DMS153 treated with DMSO at 0.1 percent for 48 hours (cell line): ENCODE measurements at regions not wholly inside any gene's neighbourhood (a gene's known extent, or its start where the extent isn't known, plus 50 kb on each side); places are given as distances from the start of the nearest gene placed in this dataset.
A peak's percentile ranks its signal among the peaks of the same experiment; 100 is the strongest.
"Not testable (repeated sequence)": the region's sequence is repeated elsewhere in the genome, so short reads cannot be mapped to it uniquely, and the experiment has no call there.

Source experiments
- DNase-seq: peaks from one replicate; lab custom pipeline; 2025; ENCODE audit not compliant: unreplicated experiment; lab: John Stamatoyannopoulos, UW

DNA sequence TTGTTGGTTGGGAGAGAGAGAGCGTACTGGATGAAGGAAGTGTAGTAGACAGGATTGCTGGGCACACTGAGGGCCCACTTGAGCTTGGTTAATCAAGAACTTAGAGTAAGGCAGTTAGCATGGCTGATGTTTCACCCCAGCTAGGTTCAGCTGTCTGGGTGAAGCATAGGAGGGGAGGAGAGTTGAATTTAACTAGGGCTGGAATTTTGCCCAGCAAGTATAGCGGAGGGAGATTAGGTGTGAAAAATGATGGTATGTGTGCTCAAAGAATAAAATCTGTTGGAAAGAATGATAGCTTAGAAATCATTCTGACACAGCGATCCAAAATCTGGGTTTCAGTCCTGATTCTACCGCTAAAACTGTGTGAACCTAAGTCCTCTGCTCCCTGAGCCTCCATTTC is 461.5 kb upstream of the PROX1 start:
- no peak for DNase-seq

DNA sequence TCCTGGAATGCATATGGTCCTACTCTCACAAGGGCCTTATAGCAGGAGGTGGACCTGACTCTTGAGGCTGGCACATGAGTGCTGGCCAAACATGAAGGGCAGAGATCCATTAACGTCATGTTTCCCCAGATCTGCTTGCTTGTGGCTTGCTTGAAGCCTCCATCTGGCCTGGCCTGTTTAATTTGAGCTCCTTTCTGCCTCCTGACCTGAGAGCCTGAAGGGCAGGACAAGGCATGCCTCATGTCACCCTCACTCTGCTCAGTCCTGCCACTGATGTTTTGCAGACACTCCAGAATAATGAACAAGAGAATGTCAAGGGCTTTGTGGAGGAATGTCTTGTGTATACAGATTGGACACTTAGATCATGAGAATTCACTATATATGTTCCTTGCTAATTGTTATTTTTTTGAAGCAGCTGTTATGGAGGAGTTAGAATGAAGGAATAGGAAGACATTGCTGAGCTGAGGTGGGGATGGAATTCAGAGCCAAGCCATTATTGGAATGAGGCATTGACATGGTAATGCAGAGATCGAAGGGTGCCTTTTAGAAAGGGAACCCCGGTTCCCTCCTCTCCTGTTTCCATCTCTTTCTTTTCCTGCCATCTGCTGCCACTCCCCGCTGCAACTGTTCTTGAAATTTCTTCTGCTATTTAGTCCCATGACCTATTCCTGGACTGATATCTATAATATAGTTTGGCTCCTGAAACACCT is 457.0 kb upstream of the PROX1 start:
- DNase-seq, result no peak

DNA sequence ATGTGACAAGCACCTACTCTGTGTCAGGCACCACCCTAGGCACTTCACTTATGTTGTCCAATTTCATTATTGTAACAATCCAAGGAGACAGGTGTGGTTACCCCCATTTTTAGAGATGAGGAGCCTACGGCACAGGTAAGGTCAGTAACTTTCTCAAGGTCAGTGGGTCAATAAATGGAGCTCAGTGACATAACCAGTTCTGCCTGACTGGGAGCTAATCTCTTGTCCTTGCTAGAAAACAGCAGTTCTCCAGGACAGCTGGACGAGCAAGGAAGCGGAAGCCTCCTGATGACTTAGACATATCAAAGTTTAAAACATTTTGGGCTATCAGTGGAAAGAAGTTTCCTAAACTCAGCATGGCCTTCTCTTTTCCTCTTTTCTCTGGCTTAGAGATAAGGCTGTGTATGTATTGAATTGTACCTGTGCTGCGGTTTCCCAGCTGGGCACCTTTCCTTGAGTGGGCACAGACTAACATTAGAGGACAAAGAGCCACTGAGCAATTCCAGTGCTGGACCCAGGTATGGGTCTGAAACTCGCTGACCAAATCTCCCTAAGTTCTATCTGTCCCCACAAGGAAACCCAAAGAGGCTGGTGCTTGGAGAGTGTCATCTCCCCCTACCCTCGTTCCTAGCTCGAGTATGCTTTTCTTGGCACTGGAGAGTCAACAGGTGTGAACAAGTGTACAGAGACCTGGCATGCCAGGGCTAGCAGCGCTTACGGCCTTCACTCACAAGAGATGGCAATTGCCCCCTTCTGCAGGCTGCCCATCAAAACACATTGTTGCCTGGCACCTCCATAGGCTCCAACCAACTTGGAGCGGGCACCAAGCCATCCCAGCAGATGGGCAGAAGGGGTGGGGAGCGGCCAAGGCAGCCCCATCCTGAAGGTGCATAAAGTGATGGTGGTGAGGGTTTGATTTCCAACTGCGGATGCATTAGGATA is 456.1 kb upstream of the PROX1 start:
- DNase-seq, result no peak

DNA sequence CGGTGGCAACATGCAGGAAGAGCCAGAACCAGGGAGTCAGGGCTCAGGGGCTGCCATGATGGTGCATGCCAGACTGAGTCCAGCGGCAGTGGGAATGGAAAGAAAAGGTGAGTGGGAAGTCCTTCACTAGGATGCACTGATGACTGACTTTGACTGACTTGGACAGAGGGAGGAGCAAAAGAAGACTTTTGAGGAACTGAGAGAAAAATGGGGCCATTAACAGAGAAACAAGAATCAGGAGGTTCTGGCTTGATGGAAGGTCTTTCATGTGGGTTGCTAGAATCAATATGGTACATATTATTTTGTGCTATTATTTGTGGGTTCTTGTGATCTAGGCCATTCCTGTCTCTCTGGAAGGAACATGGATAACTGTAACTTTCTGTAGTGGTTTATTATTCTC is 454.6 kb upstream of the PROX1 start:
- no peak for DNase-seq

DNA sequence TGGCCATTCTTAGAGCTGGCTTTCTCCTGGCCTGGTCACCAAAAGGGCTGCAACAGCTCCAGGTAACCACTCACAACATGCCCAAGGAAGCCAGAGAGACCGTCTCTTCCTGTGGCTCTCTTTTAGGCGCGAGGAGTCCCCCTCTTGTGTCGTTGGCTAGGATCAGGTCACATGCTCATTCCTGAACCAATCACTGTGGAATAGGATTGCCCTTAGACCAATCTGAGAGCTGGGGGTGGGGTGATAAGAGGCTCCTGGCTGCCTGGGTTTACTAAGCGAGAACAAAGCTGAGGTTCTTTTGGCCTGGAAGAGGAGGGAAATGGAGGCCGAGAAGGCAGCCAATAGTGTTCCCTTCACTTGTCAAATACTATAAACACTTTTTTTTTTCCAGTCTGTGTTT is 452.1 kb upstream of the PROX1 start:
- DNase-seq, result no peak

DNA sequence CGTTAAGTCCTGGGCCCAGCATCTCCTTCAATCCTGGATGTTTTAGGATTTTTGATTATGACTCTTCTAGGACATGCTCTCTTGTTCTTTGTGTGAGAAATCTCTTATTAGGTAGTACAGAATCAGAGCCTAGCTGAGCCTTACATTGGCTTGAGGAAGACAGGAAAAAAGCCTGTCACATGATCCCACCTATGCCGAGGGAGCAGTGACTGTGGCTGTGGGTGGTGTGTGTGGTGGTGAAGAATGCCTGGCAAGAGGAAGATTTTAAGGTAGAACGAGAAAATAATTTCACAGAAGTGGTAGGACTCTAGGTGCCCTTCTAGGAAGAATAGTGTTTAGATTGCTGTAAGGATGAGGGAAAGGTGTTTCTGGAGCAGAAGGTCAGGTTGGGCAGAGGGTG is 449.5 kb upstream of the PROX1 start:
- DNase-seq, result no peak

DNA sequence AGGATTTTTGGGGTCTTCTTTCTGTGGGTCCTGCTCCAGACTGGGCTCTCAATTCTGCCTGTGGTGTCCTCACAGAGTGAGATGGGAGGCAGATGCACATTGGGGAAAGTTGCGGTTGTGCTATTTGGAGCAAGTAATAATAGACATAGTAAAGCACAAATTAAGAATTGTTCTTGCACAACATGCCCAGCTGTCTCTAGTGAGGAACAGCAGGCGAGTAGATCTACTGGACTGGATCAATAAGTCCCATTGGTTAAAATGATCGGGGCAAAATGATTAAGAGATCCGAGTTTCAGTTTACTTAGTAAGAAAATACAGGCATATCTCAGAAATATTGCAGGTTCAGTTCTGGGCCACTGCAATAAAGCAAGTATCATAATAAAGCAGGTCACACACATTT is 448.3 kb upstream of the PROX1 start:
- no peak for DNase-seq

DNA sequence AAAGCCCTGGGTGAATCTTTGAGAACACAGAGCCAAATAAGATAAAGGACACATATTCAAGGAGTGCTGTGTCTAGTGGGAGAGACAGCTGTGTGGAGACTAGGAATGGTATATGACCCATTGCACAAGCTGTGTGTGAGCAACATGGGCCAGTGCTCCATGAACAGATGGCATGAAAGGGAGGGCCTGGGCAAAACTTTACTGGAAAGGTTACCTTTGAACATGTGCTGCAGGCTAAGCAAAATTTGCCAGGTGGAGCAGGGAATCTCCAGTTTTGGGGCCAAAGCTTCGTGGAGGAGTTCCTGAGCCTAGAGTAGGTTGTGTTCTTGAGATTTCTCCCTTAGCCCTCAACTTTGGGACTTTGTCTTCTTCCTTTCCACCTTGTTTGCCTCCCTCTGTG is 446.1 kb upstream of the PROX1 start:
- no peak for DNase-seq

DNA sequence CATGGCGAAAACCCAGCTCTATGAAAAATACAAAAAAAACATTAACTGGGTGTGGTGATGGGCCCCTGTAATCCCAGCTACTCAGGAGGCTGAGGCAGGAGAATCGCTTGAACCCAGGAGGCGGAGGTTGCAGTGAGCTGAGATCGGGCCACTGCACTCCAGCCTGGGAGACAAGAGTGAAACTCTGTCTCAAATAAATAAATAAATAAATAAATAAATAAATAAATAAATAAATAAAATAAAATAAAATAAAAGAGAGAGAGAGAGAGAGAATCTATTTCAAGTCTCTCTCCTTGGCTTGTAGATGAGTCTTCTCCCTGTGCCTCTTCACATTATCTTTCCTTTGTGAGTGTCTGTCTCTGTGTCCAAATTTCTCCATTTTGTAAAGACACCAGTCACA is 442.6 kb upstream of the PROX1 start:
- not testable (repeated sequence) for DNase-seq

DNA sequence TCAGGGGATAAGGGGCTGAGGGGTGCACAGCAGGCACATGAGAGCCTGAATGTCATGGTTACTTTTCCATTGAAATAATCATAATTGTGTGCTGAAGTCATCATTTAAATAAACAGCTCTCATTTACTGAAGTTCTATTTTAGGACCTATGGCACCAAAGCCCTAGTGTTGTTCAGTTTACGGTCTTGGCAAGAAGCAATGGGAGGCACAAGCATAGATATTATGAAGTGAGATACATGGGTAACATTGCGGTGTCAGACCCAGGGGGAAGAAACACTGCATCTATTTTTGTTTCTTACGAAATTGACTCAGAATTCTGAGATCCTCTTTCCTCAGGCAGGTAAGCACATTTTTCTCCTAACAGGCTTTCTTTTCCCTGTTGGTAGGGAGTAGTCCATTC is 437.8 kb upstream of the PROX1 start:
- no peak for DNase-seq

DNA sequence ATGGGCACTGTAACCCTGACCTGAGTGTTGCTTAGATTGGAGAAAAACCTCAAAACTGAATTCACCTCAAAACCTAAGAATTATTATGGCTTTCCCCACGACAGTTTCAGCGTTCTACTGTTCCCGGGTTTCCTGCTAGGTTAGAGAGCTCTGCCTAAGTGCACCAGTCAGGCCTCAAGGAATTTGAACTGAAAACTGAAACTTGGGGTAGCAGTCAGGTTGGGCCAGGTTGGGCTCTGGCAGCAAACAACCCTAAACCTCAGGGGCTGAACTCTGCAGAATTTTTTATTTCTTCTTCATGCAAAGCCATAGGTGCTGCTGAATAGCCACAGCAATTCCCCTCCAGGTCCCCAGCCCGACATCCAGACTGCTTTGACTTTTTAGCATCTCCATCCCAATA is 437.0 kb upstream of the PROX1 start:
- DNase-seq, result no peak

DNA sequence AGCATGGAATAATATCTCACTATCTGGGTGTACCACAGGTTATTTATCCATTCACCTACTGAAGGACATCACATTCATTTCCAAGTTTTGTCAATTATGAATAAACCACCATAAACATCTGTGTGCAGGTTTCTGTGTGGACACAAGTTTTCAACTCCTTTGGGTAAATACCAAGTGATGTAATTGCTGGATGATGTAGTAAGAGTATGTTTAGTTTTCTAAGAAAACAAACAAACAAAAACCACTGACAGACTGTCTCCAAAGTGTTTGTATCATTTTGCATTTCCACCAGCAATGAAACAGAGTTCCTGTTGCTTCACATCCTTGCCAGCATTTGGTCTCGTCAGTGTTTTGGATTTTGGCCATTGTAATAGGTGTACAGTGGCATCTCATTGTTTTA is 435.7 kb upstream of the PROX1 start:
- no peak for DNase-seq

DNA sequence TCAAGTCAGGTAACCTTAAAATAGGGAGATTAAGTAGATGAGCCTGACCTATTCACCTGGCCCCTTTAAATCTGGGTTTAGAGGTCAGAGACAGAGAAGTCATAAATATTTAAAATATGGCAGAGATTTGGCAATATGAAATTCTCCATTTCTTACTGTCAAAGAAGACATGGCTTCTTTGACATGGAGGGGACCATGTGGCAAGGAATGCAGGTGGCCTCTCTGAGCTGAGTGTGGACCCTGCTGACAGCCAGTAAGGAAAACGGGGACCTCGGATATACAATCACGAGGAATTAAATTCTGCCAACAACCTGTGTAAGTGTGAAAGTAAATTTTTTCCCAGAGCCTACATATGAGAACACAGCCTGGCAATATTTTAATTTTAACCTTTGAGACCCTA is 427.5 kb upstream of the PROX1 start:
- no peak for DNase-seq

DNA sequence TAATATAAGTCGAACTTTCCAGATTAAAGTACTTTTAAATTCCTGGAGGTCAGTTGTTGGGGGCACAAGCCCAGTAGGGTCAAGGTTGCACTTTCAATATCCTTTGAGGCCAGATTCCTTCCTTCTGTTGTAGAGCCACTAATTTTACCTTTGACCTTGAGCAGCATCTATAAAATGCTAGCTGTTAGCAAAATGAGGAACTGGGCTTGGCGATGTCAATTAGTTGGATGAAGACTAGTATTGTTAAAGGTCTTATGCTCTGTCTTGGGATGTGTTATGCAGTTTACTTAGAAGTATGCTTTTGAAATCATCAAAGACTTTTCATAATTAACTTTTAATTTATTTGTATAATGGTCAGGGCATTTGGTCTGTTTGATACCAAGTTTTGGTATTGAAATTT is 425.9 kb upstream of the PROX1 start:
- DNase-seq, result no peak

DNA sequence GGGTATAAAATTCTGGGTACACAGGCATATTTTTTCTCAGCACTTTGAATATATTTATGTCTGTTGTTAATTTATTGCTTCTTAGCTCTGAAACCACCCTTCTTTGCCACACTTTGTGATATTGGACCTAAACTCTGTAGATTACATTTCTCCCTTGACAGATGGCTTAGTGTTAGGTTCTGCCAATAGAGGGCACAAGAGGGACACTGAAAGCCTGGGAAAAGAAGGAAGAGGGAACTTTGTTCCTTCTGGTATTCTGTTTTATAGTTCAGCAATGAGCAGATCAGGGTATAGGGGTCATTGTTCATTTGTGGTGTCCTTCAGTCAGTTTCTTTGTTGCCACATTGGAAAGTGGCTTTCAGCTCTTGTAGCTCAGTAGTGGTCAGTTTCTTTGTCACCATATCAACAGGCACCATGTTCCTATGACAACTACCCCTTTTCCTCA is 423.5 kb upstream of the PROX1 start:
- no peak for DNase-seq

DNA sequence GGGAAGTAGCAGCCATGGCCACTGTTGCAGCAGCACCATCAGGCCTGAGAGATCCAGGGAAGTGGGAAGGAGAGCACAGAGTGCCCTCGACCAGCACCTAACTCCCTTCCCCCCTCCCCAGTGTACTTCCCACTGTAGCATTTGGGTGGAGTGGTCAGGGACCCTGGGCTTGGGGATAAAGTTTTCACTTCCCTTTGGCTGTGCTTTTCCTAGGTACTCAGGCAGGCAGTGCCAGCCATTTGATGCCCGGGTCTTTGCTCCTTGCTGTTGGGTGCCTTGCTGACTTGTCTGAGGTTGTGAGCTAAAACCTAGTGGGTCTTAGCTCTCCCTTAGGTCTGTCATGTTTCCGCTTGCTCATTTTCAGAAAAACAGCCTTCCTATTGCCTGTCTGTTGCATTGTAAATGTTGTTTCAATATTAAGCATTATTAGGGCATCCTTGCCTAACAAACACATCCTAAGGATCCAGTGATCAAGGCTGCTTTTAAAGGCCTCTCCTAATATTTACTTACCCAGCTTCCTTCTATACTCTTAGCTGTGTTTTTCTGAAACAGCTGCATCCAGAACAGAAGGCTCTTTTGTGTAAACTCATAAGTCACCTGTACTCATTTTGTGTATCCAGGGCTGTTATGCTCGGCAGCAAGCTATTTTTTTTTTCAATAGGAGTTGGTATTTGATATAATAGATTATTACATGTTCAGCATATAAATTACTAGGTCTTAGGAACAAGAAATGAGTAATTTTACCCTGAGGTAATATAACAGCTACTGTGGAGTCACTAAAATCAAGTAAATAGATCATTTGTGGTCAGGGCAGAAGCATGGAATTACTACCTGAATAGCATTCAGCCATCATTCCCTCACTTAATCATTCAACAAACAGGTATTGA is 418.6 kb upstream of the PROX1 start:
- peak; percentile 94 for DNase-seq

DNA sequence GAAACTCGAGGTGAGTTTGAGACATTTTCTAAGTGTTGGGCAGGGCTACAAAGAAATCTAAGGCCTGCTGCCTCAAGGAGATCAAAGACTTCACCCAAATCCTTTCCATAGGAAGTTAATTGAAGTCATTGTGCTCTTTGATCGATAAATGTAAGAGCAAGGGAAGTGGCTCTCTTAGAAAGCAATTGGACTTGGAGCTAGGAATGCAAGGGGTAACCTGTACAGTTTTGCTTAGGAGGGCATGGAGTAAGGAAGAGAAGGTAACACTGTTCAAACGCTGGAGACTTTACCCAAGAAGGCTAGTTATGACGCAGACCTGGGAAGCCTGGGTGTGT is 418.0 kb upstream of the PROX1 start:
- DNase-seq, result no peak

DNA sequence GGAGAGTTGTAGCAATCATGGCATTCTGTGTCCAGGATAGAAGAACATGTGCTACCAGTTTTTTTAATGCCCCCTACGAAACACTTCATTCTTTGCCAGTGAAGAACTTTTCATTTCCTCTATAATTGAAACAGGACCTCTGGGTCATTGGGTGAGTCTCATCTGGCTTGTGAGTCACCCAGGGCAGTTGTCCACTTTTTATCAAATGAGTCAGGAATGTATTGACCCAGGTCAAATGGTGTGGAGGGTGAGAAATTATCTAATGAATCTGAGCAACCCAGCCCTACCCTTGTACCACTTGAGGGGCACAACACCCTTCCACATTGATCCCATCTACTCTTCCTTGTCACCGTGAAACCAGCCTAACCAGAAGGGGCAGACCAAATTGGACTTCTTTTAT is 417.3 kb upstream of the PROX1 start:
- no peak for DNase-seq

DNA sequence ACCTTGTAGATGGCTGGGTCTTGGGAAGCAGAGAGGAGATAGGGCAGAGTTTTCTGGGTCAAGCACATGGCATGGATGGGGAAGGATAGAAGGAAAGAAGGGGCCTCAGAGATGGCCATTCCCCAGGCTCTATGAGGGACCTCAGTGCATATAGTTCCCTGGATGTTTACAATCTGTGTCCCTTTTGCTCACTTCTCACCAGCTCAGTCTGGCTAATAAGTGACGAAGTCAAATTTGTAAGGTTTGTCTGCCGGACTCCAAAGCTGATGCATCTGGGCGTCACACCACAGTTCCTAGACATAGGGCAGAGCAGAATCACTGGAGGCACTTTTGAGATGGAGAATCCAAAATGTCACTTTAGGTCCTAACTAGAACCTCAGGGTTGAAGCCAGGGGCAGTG is 416.4 kb upstream of the PROX1 start:
- DNase-seq, result no peak

DNA sequence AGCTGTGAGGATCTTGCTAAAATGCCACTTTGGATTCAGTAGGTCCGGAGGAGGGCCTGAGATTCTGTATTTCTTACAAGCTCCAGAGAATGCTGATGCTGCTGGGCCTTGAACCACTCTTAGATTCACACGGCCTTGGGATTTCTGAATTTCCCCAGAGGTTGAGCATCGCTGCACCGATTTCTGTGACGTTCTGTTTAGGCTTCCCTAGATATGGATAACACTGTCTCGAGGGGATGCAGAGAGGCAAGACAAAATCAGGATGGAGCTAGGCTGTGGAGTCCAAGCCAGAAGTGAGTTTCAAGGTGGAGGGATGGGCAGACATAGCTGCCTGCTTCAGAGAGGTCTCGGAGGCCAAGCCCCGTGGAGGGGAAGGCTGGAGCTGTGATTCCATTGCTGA is 415.9 kb upstream of the PROX1 start:
- DNase-seq, result no peak

DNA sequence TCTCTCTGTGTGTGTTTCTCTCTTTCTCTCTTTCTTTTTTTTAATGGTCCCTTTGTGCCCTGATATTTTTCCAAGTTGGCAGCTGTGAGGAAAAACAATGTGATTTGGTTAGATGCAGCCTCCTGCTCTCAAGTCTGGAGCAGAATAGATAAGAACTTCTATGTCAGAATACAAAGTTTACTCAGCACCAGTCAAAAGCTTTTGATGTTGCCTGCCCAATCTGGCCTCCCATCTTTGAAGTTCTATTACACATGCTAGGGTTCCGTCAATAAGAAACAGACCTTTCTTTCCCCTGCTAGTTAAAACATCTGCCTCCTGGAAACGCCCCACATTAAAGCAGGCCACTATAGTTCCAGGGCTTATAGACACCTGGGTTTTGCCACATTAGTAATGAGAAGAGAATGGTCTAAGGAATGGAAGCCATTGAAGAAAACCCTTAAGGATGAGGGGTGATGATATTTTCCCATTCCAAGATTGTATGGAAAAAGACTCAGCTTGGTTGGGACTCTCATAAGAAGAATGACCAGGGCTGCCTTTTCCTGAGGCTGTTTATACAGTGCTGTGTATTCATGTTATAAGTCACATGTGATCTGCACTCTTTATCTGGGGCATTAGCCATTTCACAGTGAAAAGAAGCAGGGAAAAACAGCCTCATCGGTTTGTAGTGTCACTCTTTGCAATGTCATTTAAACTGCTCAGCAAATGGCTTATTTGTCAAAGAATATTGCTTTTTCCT is 414.7 kb upstream of the PROX1 start:
- DNase-seq, result no peak
